ENCODE measurements at regions not wholly inside any gene's neighbourhood (a gene's known extent, or its start where the extent isn't known, plus 50 kb on each side); places are given as distances from the start of the nearest gene placed in this dataset.

DNA sequence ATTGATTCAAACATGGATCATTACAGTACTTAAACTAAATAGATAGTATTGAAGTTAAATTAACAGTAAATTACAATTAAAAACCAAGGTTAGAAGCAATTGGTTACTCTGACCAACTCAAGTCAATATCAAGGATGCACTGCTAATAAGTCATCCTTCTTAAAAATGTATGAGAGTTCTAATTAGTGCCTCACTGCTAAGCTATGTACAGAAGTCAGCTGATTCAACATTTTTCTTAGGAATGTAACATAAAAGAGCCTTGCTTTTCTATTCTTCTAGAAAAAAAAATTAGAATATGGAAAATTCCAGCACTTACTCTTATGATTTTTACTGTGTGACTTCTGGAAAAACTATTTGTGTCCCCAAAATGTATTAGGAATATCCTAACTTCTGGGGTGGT is 75.7 kb upstream of the FBN2 start (continued):
- no peak for TF ChIP-seq JUNB (IDR thresholded peaks at IDR 0.05; ENCODE audit: unreplicated experiment)
- no peak for TF ChIP-seq STAT1 (IDR thresholded peaks at IDR 0.05; ENCODE audit: unreplicated experiment)
- TF ChIP-seq, protein P1, sequence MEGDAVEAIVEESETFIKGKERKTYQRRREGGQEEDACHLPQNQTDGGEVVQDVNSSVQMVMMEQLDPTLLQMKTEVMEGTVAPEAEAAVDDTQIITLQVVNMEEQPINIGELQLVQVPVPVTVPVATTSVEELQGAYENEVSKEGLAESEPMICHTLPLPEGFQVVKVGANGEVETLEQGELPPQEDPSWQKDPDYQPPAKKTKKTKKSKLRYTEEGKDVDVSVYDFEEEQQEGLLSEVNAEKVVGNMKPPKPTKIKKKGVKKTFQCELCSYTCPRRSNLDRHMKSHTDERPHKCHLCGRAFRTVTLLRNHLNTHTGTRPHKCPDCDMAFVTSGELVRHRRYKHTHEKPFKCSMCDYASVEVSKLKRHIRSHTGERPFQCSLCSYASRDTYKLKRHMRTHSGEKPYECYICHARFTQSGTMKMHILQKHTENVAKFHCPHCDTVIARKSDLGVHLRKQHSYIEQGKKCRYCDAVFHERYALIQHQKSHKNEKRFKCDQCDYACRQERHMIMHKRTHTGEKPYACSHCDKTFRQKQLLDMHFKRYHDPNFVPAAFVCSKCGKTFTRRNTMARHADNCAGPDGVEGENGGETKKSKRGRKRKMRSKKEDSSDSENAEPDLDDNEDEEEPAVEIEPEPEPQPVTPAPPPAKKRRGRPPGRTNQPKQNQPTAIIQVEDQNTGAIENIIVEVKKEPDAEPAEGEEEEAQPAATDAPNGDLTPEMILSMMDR (conservative IDR thresholded peaks at IDR 0.05; ENCODE audit: low read depth in 2 of 2): no peak
- TF ChIP-seq, protein P2, sequence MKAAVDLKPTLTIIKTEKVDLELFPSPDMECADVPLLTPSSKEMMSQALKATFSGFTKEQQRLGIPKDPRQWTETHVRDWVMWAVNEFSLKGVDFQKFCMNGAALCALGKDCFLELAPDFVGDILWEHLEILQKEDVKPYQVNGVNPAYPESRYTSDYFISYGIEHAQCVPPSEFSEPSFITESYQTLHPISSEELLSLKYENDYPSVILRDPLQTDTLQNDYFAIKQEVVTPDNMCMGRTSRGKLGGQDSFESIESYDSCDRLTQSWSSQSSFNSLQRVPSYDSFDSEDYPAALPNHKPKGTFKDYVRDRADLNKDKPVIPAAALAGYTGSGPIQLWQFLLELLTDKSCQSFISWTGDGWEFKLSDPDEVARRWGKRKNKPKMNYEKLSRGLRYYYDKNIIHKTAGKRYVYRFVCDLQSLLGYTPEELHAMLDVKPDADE (IDR thresholded peaks at IDR 0.05): no peak
- TF ChIP-seq ZNF114 (CRISPR knock-in tag; IDR thresholded peaks at IDR 0.05): no peak
- no peak for TF ChIP-seq CREB1 (CRISPR knock-in tag; IDR thresholded peaks at IDR 0.05; ENCODE audit: low read depth)
- TF ChIP-seq, protein P3, sequence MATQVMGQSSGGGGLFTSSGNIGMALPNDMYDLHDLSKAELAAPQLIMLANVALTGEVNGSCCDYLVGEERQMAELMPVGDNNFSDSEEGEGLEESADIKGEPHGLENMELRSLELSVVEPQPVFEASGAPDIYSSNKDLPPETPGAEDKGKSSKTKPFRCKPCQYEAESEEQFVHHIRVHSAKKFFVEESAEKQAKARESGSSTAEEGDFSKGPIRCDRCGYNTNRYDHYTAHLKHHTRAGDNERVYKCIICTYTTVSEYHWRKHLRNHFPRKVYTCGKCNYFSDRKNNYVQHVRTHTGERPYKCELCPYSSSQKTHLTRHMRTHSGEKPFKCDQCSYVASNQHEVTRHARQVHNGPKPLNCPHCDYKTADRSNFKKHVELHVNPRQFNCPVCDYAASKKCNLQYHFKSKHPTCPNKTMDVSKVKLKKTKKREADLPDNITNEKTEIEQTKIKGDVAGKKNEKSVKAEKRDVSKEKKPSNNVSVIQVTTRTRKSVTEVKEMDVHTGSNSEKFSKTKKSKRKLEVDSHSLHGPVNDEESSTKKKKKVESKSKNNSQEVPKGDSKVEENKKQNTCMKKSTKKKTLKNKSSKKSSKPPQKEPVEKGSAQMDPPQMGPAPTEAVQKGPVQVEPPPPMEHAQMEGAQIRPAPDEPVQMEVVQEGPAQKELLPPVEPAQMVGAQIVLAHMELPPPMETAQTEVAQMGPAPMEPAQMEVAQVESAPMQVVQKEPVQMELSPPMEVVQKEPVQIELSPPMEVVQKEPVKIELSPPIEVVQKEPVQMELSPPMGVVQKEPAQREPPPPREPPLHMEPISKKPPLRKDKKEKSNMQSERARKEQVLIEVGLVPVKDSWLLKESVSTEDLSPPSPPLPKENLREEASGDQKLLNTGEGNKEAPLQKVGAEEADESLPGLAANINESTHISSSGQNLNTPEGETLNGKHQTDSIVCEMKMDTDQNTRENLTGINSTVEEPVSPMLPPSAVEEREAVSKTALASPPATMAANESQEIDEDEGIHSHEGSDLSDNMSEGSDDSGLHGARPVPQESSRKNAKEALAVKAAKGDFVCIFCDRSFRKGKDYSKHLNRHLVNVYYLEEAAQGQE (IDR thresholded peaks at IDR 0.05; ENCODE audit: unreplicated experiment): no peak

DNA sequence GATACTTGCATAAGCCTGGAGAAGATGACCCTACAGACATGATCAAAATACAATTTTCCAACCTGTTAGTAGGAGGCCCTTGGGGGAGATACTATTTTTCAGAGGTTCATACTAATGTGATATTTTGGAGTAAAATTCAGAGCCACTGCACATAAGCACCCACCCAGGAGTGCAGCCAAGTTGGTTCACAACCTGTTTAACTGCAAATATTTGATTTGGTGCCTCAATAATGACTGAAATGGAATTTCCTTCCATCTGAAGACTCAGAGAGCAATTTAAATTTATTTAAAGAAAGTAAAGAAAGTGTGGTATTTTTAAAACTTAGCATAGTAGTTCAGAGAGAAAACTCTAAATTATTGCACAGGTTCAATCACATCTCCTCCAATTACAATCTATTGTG is 77.5 kb upstream of the FBN2 start:
- no peaks in the 10 kb centered on the region for H3K27me3 ChIP-seq (ENCODE audit: insufficient read depth)
- H4K20me1 ChIP-seq (replicated peaks; ENCODE audit: insufficient read depth): no peaks in the 10 kb centered on the region
- H3K4me1 Mint-ChIP-seq: no peaks in the 10 kb centered on the region
- H3K27me3 Mint-ChIP-seq (ENCODE audit: insufficient read depth, low read depth, poor library complexity): no peaks in the 10 kb centered on the region
- no peak overlapping the region for H3K27ac Mint-ChIP-seq
- TF ChIP-seq EZH2phosphoT487 (IDR thresholded peaks at IDR 0.05; ENCODE audit: unreplicated experiment): no peak
- TF ChIP-seq, protein P4, sequence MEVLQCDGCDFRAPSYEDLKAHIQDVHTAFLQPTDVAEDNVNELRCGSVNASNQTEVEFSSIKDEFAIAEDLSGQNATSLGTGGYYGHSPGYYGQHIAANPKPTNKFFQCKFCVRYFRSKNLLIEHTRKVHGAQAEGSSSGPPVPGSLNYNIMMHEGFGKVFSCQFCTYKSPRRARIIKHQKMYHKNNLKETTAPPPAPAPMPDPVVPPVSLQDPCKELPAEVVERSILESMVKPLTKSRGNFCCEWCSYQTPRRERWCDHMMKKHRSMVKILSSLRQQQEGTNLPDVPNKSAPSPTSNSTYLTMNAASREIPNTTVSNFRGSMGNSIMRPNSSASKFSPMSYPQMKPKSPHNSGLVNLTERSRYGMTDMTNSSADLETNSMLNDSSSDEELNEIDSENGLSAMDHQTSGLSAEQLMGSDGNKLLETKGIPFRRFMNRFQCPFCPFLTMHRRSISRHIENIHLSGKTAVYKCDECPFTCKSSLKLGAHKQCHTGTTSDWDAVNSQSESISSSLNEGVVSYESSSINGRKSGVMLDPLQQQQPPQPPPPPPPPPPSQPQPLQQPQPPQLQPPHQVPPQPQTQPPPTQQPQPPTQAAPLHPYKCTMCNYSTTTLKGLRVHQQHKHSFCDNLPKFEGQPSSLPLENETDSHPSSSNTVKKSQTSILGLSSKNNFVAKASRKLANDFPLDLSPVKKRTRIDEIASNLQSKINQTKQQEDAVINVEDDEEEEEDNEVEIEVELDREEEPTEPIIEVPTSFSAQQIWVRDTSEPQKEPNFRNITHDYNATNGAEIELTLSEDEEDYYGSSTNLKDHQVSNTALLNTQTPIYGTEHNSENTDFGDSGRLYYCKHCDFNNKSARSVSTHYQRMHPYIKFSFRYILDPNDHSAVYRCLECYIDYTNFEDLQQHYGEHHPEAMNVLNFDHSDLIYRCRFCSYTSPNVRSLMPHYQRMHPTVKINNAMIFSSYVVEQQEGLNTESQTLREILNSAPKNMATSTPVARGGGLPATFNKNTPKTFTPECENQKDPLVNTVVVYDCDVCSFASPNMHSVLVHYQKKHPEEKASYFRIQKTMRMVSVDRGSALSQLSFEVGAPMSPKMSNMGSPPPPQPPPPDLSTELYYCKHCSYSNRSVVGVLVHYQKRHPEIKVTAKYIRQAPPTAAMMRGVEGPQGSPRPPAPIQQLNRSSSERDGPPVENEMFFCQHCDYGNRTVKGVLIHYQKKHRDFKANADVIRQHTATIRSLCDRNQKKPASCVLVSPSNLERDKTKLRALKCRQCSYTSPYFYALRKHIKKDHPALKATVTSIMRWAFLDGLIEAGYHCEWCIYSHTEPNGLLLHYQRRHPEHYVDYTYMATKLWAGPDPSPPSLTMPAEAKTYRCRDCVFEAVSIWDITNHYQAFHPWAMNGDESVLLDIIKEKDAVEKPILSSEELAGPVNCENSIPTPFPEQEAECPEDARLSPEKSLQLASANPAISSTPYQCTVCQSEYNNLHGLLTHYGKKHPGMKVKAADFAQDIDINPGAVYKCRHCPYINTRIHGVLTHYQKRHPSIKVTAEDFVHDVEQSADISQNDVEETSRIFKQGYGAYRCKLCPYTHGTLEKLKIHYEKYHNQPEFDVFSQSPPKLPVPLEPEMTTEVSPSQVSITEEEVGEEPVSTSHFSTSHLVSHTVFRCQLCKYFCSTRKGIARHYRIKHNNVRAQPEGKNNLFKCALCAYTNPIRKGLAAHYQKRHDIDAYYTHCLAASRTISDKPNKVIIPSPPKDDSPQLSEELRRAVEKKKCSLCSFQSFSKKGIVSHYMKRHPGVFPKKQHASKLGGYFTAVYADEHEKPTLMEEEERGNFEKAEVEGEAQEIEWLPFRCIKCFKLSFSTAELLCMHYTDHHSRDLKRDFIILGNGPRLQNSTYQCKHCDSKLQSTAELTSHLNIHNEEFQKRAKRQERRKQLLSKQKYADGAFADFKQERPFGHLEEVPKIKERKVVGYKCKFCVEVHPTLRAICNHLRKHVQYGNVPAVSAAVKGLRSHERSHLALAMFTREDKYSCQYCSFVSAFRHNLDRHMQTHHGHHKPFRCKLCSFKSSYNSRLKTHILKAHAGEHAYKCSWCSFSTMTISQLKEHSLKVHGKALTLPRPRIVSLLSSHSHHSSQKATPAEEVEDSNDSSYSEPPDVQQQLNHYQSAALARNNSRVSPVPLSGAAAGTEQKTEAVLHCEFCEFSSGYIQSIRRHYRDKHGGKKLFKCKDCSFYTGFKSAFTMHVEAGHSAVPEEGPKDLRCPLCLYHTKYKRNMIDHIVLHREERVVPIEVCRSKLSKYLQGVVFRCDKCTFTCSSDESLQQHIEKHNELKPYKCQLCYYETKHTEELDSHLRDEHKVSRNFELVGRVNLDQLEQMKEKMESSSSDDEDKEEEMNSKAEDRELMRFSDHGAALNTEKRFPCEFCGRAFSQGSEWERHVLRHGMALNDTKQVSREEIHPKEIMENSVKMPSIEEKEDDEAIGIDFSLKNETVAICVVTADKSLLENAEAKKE (CRISPR knock-in tag; IDR thresholded peaks at IDR 0.05): no peak
- no peak overlapping the region for H2AFZ ChIP-seq
- H3K4me1 ChIP-seq (ENCODE audit: insufficient read depth): no peaks in the 10 kb centered on the region
- no peaks in the 10 kb centered on the region for H3F3A ChIP-seq (replicated peaks; ENCODE audit: low read depth)
- H3K36me3 ChIP-seq (ENCODE audit: insufficient read depth): no peaks in the 10 kb centered on the region
- no peak overlapping the region for H3K4me2 ChIP-seq
- DNase-seq (ENCODE audit: low spot score): no peak
- no peak overlapping the region for H3K4me3 Mint-ChIP-seq
- H3K4me3 ChIP-seq: no peak overlapping the region
- H3K9me2 ChIP-seq (ENCODE audit: insufficient read depth): no peaks in the 10 kb centered on the region; the same call in 1 of the 2 replicates
- H3K27ac ChIP-seq (ENCODE audit: low read depth): no peak overlapping the region
- H3K9me3 Mint-ChIP-seq: no peaks in the 10 kb centered on the region
- no peaks in the 10 kb centered on the region for H3K36me3 Mint-ChIP-seq (ENCODE audit: low read depth)
- ATAC-seq: no peak
- no peaks in the 10 kb centered on the region for H3K79me2 ChIP-seq (replicated peaks; ENCODE audit: insufficient read depth)

Measured in GM23338 (cell line).